H7 (cell line): ENCODE measurements at regions not wholly inside any gene's neighbourhood (a gene's known extent, or its start where the extent isn't known, plus 50 kb on each side); places are given as distances from the start of the nearest gene placed in this dataset.
A peak's percentile ranks its signal among the peaks of the same experiment; 100 is the strongest.

Source experiments
- DNase-seq: peaks from one replicate; pipeline ENCODE4 v3.0.0; 2012
- H3K27me3 ChIP-seq: 2 replicates; pipeline ENCODE4 v1.6.0; 2011; ENCODE audit warnings: mild to moderate bottlenecking, low read length; ENCODE audit not compliant: control insufficient read depth, insufficient read depth
- H3K36me3 ChIP-seq: replicated peaks from 2 replicates; pipeline ENCODE4 v1.5.1; 2011; ENCODE audit warnings: low read length; ENCODE audit not compliant: control insufficient read depth, insufficient read depth
- H3K4me3 ChIP-seq: 2 replicates; pipeline ENCODE4 v1.5.1; 2011; ENCODE audit warnings: low read depth, mild to moderate bottlenecking, control low read depth, low read length, moderate library complexity; ENCODE audit not compliant: insufficient read depth

- Histone ChIP-seq H3K4me3 (no peak overlapping the region), H3K27me3 (no peaks in the 10 kb centered on the region), H3K36me3 (no peaks in the 10 kb centered on the region)
- no peak for DNase-seq
Observed at GRCh38 chr2:122411231-122411630, 655.8 kb downstream of the TSN start.

GRCh38 chr2:122412360-122412759 is 656.9 kb downstream of the TSN start:
- no peak overlapping the region for H3K4me3 ChIP-seq
- H3K36me3 ChIP-seq, result no peaks in the 10 kb centered on the region
- no peaks in the 10 kb centered on the region for H3K27me3 ChIP-seq
- no peak for DNase-seq

GRCh38 chr2:122414902-122415301 is 659.5 kb downstream of the TSN start:
- H3K4me3 ChIP-seq, result no peak overlapping the region
- no peaks in the 10 kb centered on the region for H3K36me3 ChIP-seq
- no peak for DNase-seq
- no peaks in the 10 kb centered on the region for H3K27me3 ChIP-seq

- DNase-seq, result no peak
- Histone ChIP-seq H3K36me3 (no peaks in the 10 kb centered on the region), H3K4me3 (no peak overlapping the region), H3K27me3 (no peaks in the 10 kb centered on the region)
Observed at GRCh38 chr2:122417114-122417513, 661.7 kb downstream of the TSN start.

GRCh38 chr2:122421775-122422174 is 666.3 kb downstream of the TSN start:
- H3K27me3 ChIP-seq, result no peaks in the 10 kb centered on the region
- no peak for DNase-seq
- H3K36me3 ChIP-seq, result no peaks in the 10 kb centered on the region
- no peak overlapping the region for H3K4me3 ChIP-seq

GRCh38 chr2:122422384-122422991 is 667.0 kb downstream of the TSN start:
- H3K36me3 ChIP-seq, result no peaks in the 10 kb centered on the region
- no peaks in the 10 kb centered on the region for H3K27me3 ChIP-seq
- DNase-seq, result no peak
- H3K4me3 ChIP-seq, result no peak overlapping the region

GRCh38 chr2:122423934-122424333 is 668.5 kb downstream of the TSN start:
- H3K4me3 ChIP-seq, result no peak overlapping the region
- H3K27me3 ChIP-seq, result no peaks in the 10 kb centered on the region
- no peak for DNase-seq
- H3K36me3 ChIP-seq, result no peaks in the 10 kb centered on the region

GRCh38 chr2:122433123-122433754 is 677.8 kb downstream of the TSN start:
- Histone ChIP-seq H3K36me3 (no peaks in the 10 kb centered on the region), H3K27me3 (no peaks in the 10 kb centered on the region), H3K4me3 (no peak overlapping the region)
- DNase-seq, result no peak

- no peak for DNase-seq
- Histone ChIP-seq H3K27me3 (no peaks in the 10 kb centered on the region), H3K4me3 (no peak overlapping the region), H3K36me3 (no peaks in the 10 kb centered on the region)
Observed at GRCh38 chr2:122445003-122445402, 689.6 kb downstream of the TSN start.

GRCh38 chr2:122446761-122447160 is 691.3 kb downstream of the TSN start:
- Histone ChIP-seq H3K4me3 (no peak overlapping the region), H3K36me3 (no peaks in the 10 kb centered on the region), H3K27me3 (no peaks in the 10 kb centered on the region)
- DNase-seq, result no peak

- no peaks in the 10 kb centered on the region for H3K27me3 ChIP-seq
- no peak for DNase-seq
- H3K36me3 ChIP-seq, result no peaks in the 10 kb centered on the region
- H3K4me3 ChIP-seq, result no peak overlapping the region
Observed at GRCh38 chr2:122447237-122447636, 691.8 kb downstream of the TSN start.

GRCh38 chr2:122451040-122451439 is 695.6 kb downstream of the TSN start:
- DNase-seq, result peak; percentile 13
- no peaks in the 10 kb centered on the region for H3K27me3 ChIP-seq
- no peaks in the 10 kb centered on the region for H3K36me3 ChIP-seq
- H3K4me3 ChIP-seq, result no peak overlapping the region

GRCh38 chr2:122451697-122452096 is 696.2 kb downstream of the TSN start:
- no peak overlapping the region for H3K4me3 ChIP-seq
- H3K27me3 ChIP-seq, result no peaks in the 10 kb centered on the region
- H3K36me3 ChIP-seq, result no peaks in the 10 kb centered on the region
- no peak for DNase-seq

GRCh38 chr2:122469147-122469546 is 713.7 kb downstream of the TSN start:
- no peaks in the 10 kb centered on the region for H3K27me3 ChIP-seq
- no peaks in the 10 kb centered on the region for H3K36me3 ChIP-seq
- no peak overlapping the region for H3K4me3 ChIP-seq
- no peak for DNase-seq

- Histone ChIP-seq H3K4me3 (no peak overlapping the region), H3K36me3 (no peaks in the 10 kb centered on the region), H3K27me3 (no peaks in the 10 kb centered on the region)
- no peak for DNase-seq
Observed at GRCh38 chr2:122471753-122472152, 716.3 kb downstream of the TSN start.

GRCh38 chr2:122478117-122478516 is 722.7 kb downstream of the TSN start:
- Histone ChIP-seq H3K4me3 (no peak overlapping the region), H3K36me3 (no peaks in the 10 kb centered on the region), H3K27me3 (no peaks in the 10 kb centered on the region)
- DNase-seq, result no peak
